HG02588 (cell line): ENCODE measurements at regions not wholly inside any gene's neighbourhood (a gene's known extent, or its start where the extent isn't known, plus 50 kb on each side); places are given as distances from the start of the nearest gene placed in this dataset.

Experiments used
- ATAC-seq: cut with Tn5 transposase; IDR thresholded peaks from one replicate; pipeline ENCODE4 v1.9.1; 2021; ENCODE audit warnings: mild to moderate bottlenecking, moderate library complexity; ENCODE audit not compliant: unreplicated experiment

GRCh38 chr13:26456650-26457049 lies 100.8 kb upstream of the WASF3 start:
- ATAC-seq, result no peak

- ATAC-seq, result no peak
These were observed 100.3 kb upstream of the WASF3 start for GRCh38 chr13:26457212-26457611.

- no peak for ATAC-seq
These were observed 99.2 kb upstream of the WASF3 start for GRCh38 chr13:26458196-26458749.

GRCh38 chr13:26459276-26460131 lies 98.0 kb upstream of the WASF3 start:
- ATAC-seq, result no peak

- ATAC-seq, result no peak
These were observed 96.8 kb upstream of the WASF3 start for GRCh38 chr13:26460648-26461047.

GRCh38 chr13:26463296-26463695 lies 94.2 kb upstream of the WASF3 start:
- no peak for ATAC-seq

- ATAC-seq, result no peak
These were observed 93.6 kb upstream of the WASF3 start for GRCh38 chr13:26463848-26464247.

GRCh38 chr13:26465514-26465913 lies 92.0 kb upstream of the WASF3 start:
- ATAC-seq, result no peak

GRCh38 chr13:26465954-26466353 lies 91.5 kb upstream of the WASF3 start:
- no peak for ATAC-seq

GRCh38 chr13:26468265-26468801 lies 89.2 kb upstream of the WASF3 start:
- ATAC-seq, result no peak

- no peak for ATAC-seq
These were observed 87.9 kb upstream of the WASF3 start for GRCh38 chr13:26469602-26470001.

- no peak for ATAC-seq
These were observed 85.7 kb upstream of the WASF3 start for GRCh38 chr13:26471807-26472206.

GRCh38 chr13:26473571-26474230 lies 83.8 kb upstream of the WASF3 start:
- no peak for ATAC-seq

- ATAC-seq, result no peak
These were observed 83.2 kb upstream of the WASF3 start for GRCh38 chr13:26474286-26474685.

GRCh38 chr13:26475176-26476110 lies 82.0 kb upstream of the WASF3 start:
- ATAC-seq, result no peak

- ATAC-seq, result no peak
These were observed 81.2 kb upstream of the WASF3 start for GRCh38 chr13:26476111-26476781.

GRCh38 chr13:26476782-26477142 lies 80.7 kb upstream of the WASF3 start:
- no peak for ATAC-seq

- no peak for ATAC-seq
These were observed 79.8 kb upstream of the WASF3 start for GRCh38 chr13:26477681-26478080.

GRCh38 chr13:26480246-26480855 lies 77.1 kb upstream of the WASF3 start:
- ATAC-seq, result no peak
